ENCODE measurements at regions not wholly inside any gene's neighbourhood (a gene's known extent, or its start where the extent isn't known, plus 50 kb on each side); places are given as distances from the start of the nearest gene placed in this dataset.
A peak's percentile ranks its signal among the peaks of the same experiment; 100 is the strongest.
"Not testable (repeated sequence)": the region's sequence is repeated elsewhere in the genome, so short reads cannot be mapped to it uniquely, and the experiment has no call there.

- intact Hi-C loops (cut with DNase I), result no loop called here
- DNase-seq (no peak), ATAC-seq (no peak)
- Histone ChIP-seq H3K4me3 (no peak overlapping the region), H3K36me3 (replicated peaks in 1 of 2; ENCODE audit: insufficient read depth in 1 of 2, low read depth in 2 of 2) (no peaks in the 10 kb centered on the region), H3K4me1 (no peaks in the 10 kb centered on the region), H3K27ac (no peak overlapping the region), H3K9me3 (no peaks in the 10 kb centered on the region), H3K27me3 (no peaks in the 10 kb centered on the region)
- TF ChIP-seq CTCF (IDR thresholded peaks at IDR 0.05) (no peak), POLR2A (IDR thresholded peaks at IDR 0.05) (no peak)
- WGBS, 2 donors, result 59 to 61% methylated on average over 3 of the region's 3 CpGs
Measured at GRCh38 chr5:157983906-157984551, 125.1 kb upstream of the CLINT1 start.

GRCh38 chr5:157978061-157978460 is 119.1 kb upstream of the CLINT1 start:
- no peak overlapping the region for H3K4me3 ChIP-seq
- WGBS, 2 donors, result 50 to 63% methylated on average over 2 of the region's 2 CpGs
- intact Hi-C loops (cut with DNase I), result no loop called here
- no peaks in the 10 kb centered on the region for H3K4me1 ChIP-seq
- H3K27me3 ChIP-seq, result no peaks in the 10 kb centered on the region
- TF ChIP-seq POLR2A (IDR thresholded peaks at IDR 0.05) (no peak), CTCF (IDR thresholded peaks at IDR 0.05) (no peak)
- DNase-seq (peak in 2 of 4 donors; percentile 16 to 23), ATAC-seq (no peak)
- no peak overlapping the region for H3K27ac ChIP-seq
- no peaks in the 10 kb centered on the region for H3K36me3 ChIP-seq (replicated peaks in 1 of 2; ENCODE audit: insufficient read depth in 1 of 2, low read depth in 2 of 2)
- no peaks in the 10 kb centered on the region for H3K9me3 ChIP-seq

GRCh38 chr5:157976429-157976828 is 117.5 kb upstream of the CLINT1 start:
- H3K27ac ChIP-seq, result no peak overlapping the region
- H3K36me3 ChIP-seq (replicated peaks in 1 of 2; ENCODE audit: insufficient read depth in 1 of 2, low read depth in 2 of 2), result no peaks in the 10 kb centered on the region
- intact Hi-C loops (cut with DNase I), result no loop called here
- no peaks in the 10 kb centered on the region for H3K27me3 ChIP-seq
- ATAC-seq, result no peak
- no peak overlapping the region for H3K4me3 ChIP-seq
- TF ChIP-seq POLR2A (IDR thresholded peaks at IDR 0.05) (no peak), CTCF (IDR thresholded peaks at IDR 0.05) (no peak)
- no peaks in the 10 kb centered on the region for H3K9me3 ChIP-seq
- no peak for DNase-seq
- H3K4me1 ChIP-seq, result no peaks in the 10 kb centered on the region

- intact Hi-C loops (cut with DNase I), result no loop called here
- Histone ChIP-seq H3K9me3 (no peaks in the 10 kb centered on the region), H3K4me3 (no peak overlapping the region), H3K27me3 (no peaks in the 10 kb centered on the region), H3K27ac (no peak overlapping the region), H3K36me3 (replicated peaks in 1 of 2; ENCODE audit: insufficient read depth in 1 of 2, low read depth in 2 of 2) (no peaks in the 10 kb centered on the region), H3K4me1 (no peaks in the 10 kb centered on the region)
- DNase-seq (no peak), ATAC-seq (no peak)
- TF ChIP-seq CTCF (IDR thresholded peaks at IDR 0.05) (no peak), POLR2A (IDR thresholded peaks at IDR 0.05) (no peak)
- 89 to 93% methylated on average over 6 of the region's 6 CpGs for WGBS, 2 donors
Measured at GRCh38 chr5:157972579-157972978, 113.6 kb upstream of the CLINT1 start.

- WGBS, 2 donors, result 36 to 37% methylated on average over 5 of the region's 5 CpGs
- ATAC-seq (no peak), DNase-seq (no peak)
- no peak overlapping the region for H3K4me3 ChIP-seq
- intact Hi-C loops (cut with DNase I), result no loop called here
- no peaks in the 10 kb centered on the region for H3K4me1 ChIP-seq
- no peaks in the 10 kb centered on the region for H3K36me3 ChIP-seq (replicated peaks in 1 of 2; ENCODE audit: insufficient read depth in 1 of 2, low read depth in 2 of 2)
- no peak for TF ChIP-seq POLR2A (IDR thresholded peaks at IDR 0.05)
- TF ChIP-seq CTCF (IDR thresholded peaks at IDR 0.05), result no peak
- H3K9me3 ChIP-seq, result no peaks in the 10 kb centered on the region
- H3K27me3 ChIP-seq, result no peaks in the 10 kb centered on the region
- H3K27ac ChIP-seq, result no peak overlapping the region
Measured at GRCh38 chr5:157971571-157972216, 112.7 kb upstream of the CLINT1 start.

GRCh38 chr5:157968570-157968969 is 109.6 kb upstream of the CLINT1 start:
- ATAC-seq; H3K36me3 ChIP-seq (replicated peaks in 1 of 2; ENCODE audit: insufficient read depth in 1 of 2, low read depth in 2 of 2); H3K27me3 ChIP-seq; DNase-seq; intact Hi-C loops (cut with DNase I); H3K4me1 ChIP-seq; H3K9me3 ChIP-seq; H3K4me3 ChIP-seq; H3K27ac ChIP-seq: not testable (repeated sequence)
- 70 to 78% methylated on average over 5 to 6 of the region's 6 CpGs for WGBS, 2 donors
